ENCODE measurements at regions not wholly inside any gene's neighbourhood (a gene's known extent, or its start where the extent isn't known, plus 50 kb on each side); places are given as distances from the start of the nearest gene placed in this dataset.

DNA sequence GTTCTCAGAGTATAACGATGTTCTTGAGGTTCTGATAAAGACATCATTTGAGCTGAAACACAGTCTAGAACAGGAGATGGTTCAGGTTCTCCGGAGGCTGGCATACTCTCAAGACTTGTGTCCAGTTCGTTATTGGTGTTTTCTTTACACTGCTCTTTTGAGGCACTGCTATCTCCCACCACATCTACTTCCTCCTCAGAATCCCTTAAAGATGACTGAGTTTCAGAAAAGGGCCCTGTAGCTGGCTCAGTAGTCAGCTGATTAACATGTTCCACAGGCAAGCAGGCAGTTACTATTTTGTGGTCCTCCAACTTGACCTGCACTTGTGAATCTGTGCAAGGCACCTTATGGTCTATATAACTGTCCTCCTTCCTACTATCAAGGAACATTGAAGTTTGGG, 50.2 kb downstream of the ZZZ3 start:
- no peaks in the 10 kb centered on the region for H3K27me3 Mint-ChIP-seq
- DNase-seq (no peak), ATAC-seq (peak; percentile 35)
- no peaks in the 10 kb centered on the region for H3K4me1 Mint-ChIP-seq
- no peak overlapping the region for H3K27ac Mint-ChIP-seq
- no peak overlapping the region for H3K4me3 Mint-ChIP-seq
- no peaks in the 10 kb centered on the region for H3K9me3 Mint-ChIP-seq

GRCh38 chr1:77631751-77632150, 50.7 kb downstream of the ZZZ3 start:
- H3K4me1 Mint-ChIP-seq: no peaks in the 10 kb centered on the region
- H3K4me3 Mint-ChIP-seq: no peak overlapping the region
- DNase-seq (no peak), ATAC-seq (no peak)
- no peaks in the 10 kb centered on the region for H3K9me3 Mint-ChIP-seq
- no peaks in the 10 kb centered on the region for H3K27me3 Mint-ChIP-seq
- no peak overlapping the region for H3K27ac Mint-ChIP-seq

DNA sequence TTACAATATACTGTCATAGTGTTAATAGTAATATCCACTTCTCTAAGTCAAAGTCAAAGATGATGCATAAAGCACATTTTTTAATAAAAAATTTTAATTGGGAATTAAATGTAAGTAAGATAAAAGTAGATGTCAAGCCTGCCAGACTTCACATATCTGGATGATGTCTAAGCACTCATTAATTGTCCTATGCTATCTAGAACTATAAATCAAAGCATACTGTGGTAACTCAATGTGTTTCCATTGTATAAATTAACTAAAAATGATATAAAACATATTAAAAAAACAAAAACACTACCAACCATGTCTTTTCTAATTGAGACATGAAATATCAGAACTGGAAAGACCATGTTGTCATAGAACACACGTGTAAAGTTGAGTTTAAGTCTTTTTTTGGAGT, 51.2 kb downstream of the ZZZ3 start:
- Mint-ChIP-seq H3K9me3 (no peaks in the 10 kb centered on the region), H3K27ac (no peak overlapping the region), H3K4me3 (no peak overlapping the region), H3K4me1 (peaks cover 4% of the 10 kb centered on the region), H3K27me3 (no peaks in the 10 kb centered on the region)
- ATAC-seq (no peak), DNase-seq (no peak)

GRCh38 chr1:77627978-77628570, 54.4 kb downstream of the ZZZ3 start:
- H3K4me1 Mint-ChIP-seq: peaks cover 12% of the 10 kb centered on the region
- no peaks in the 10 kb centered on the region for H3K9me3 Mint-ChIP-seq
- H3K4me3 Mint-ChIP-seq: no peak overlapping the region
- ATAC-seq (no peak), DNase-seq (no peak)
- H3K27me3 Mint-ChIP-seq: no peaks in the 10 kb centered on the region
- H3K27ac Mint-ChIP-seq: no peak overlapping the region

- Mint-ChIP-seq H3K9me3 (no peaks in the 10 kb centered on the region), H3K27me3 (no peaks in the 10 kb centered on the region), H3K4me1 (peaks cover 12% of the 10 kb centered on the region), H3K4me3 (no peak overlapping the region), H3K27ac (no peak overlapping the region)
- no peak for ATAC-seq
- no peak for DNase-seq
These were observed 57.2 kb downstream of the ZZZ3 start for GRCh38 chr1:77625250-77625649.

- H3K9me3 Mint-ChIP-seq: no peaks in the 10 kb centered on the region
These were observed 58.4 kb downstream of the ZZZ3 start for GRCh38 chr1:77624102-77624501.

GRCh38 chr1:77623066-77623465, 59.4 kb downstream of the ZZZ3 start:
- Mint-ChIP-seq H3K4me1 (peaks cover 12% of the 10 kb centered on the region), H3K4me3 (no peak overlapping the region), H3K27me3 (no peaks in the 10 kb centered on the region), H3K27ac (no peak overlapping the region), H3K9me3 (no peaks in the 10 kb centered on the region)
- DNase-seq (no peak), ATAC-seq (no peak)

More at GRCh38 chr1:77624102-77624501, 58.4 kb downstream of the ZZZ3 start:
- no peak overlapping the region for H3K27ac Mint-ChIP-seq
- ATAC-seq: no peak
- peaks cover 12% of the 10 kb centered on the region for H3K4me1 Mint-ChIP-seq
- H3K4me3 Mint-ChIP-seq: no peak overlapping the region
- no peak for DNase-seq
- no peaks in the 10 kb centered on the region for H3K27me3 Mint-ChIP-seq

- ATAC-seq: no peak
- no peak for DNase-seq
- Mint-ChIP-seq H3K27ac (peak overlapping the region in 1 of 2 donors; percentile 3), H3K9me3 (no peaks in the 10 kb centered on the region), H3K27me3 (no peaks in the 10 kb centered on the region), H3K4me3 (no peak overlapping the region), H3K4me1 (peaks cover 3% of the 10 kb centered on the region)
These were observed 62.2 kb downstream of the ZZZ3 start for GRCh38 chr1:77620273-77620672.

GRCh38 chr1:77614037-77614436, 68.4 kb downstream of the ZZZ3 start:
- Mint-ChIP-seq H3K27me3 (no peaks in the 10 kb centered on the region), H3K27ac (no peak overlapping the region), H3K9me3 (peaks cover 23 to 29% of the 10 kb centered on the region in 2 donors), H3K4me3 (no peak overlapping the region), H3K4me1 (no peaks in the 10 kb centered on the region)
- ATAC-seq: no peak
- DNase-seq: no peak

Data from stimulated activated naive CD8-positive, alpha-beta T cell treated with anti-CD3 and anti-CD28 coated beads, Interleukin-15, amount 100 ng/mL, for 72 hours (primary cell).